Activated T-helper 2 cell treated with anti-CD3 and anti-CD28 coated beads, Interferon-gamma antibody, Interleukin-2, Interleukin-4, amounts not matched to agents 10 μg/mL and 5 μg/mL and 100 μg/mL, durations not matched to agents 14 hours and 24 hours and 36 hours (primary cell): ENCODE measurements at regions not wholly inside any gene's neighbourhood (a gene's known extent, or its start where the extent isn't known, plus 50 kb on each side); places are given as distances from the start of the nearest gene placed in this dataset.
"Not testable (repeated sequence)": the region's sequence is repeated elsewhere in the genome, so short reads cannot be mapped to it uniquely, and the experiment has no call there.

Source experiments
- DNase-seq: peaks from one replicate; pipeline ENCODE4 v3.0.0; 2021; ENCODE audit warnings: low spot score
- H3K27ac Mint-ChIP-seq: one replicate; pipeline ENCODE4 v1.8.0; 2021; ENCODE audit warnings: mixed read lengths
- H3K27me3 Mint-ChIP-seq: one replicate; pipeline ENCODE4 v1.8.0; 2021; ENCODE audit warnings: low read depth, mixed read lengths
- H3K36me3 Mint-ChIP-seq: one replicate; pipeline ENCODE4 v1.8.0; 2021; ENCODE audit warnings: low read depth, mixed read lengths
- H3K4me1 Mint-ChIP-seq: one replicate; pipeline ENCODE4 v1.8.0; 2021; ENCODE audit warnings: low read depth, mixed read lengths
- H3K4me3 Mint-ChIP-seq: one replicate; pipeline ENCODE4 v1.8.0; 2021; ENCODE audit warnings: low read depth, mild to moderate bottlenecking, moderate library complexity, mixed read lengths
- H3K9me3 Mint-ChIP-seq: one replicate; pipeline ENCODE4 v1.8.0; 2021; ENCODE audit warnings: mixed read lengths
- intact Hi-C: fragments of 100-400 bp; cut with micrococcal nuclease; formaldehyde crosslinking; loops from one replicate; pipeline ENCODE4 v1.15.1; 2023

GRCh38 chr5:116945613-116946382 is 371.2 kb upstream of the SEMA6A start:
- H3K9me3 Mint-ChIP-seq: not testable (repeated sequence)

GRCh38 chr5:116944183-116944582 is 369.6 kb upstream of the SEMA6A start:
- no peak overlapping the region for H3K27ac Mint-ChIP-seq
- no peak overlapping the region for H3K4me3 Mint-ChIP-seq
- no peaks in the 10 kb centered on the region for H3K4me1 Mint-ChIP-seq
- DNase-seq: no peak
- intact Hi-C loops: no loop called here
- H3K36me3 Mint-ChIP-seq: no peaks in the 10 kb centered on the region
- no peaks in the 10 kb centered on the region for H3K9me3 Mint-ChIP-seq
- H3K27me3 Mint-ChIP-seq: no peaks in the 10 kb centered on the region

More at GRCh38 chr5:116945613-116946382, 371.2 kb upstream of the SEMA6A start:
- H3K27me3 Mint-ChIP-seq, H3K4me3 Mint-ChIP-seq, intact Hi-C loops, DNase-seq, H3K36me3 Mint-ChIP-seq, H3K4me1 Mint-ChIP-seq, H3K27ac Mint-ChIP-seq: not testable (repeated sequence)

GRCh38 chr5:116942622-116943021 is 368.0 kb upstream of the SEMA6A start:
- H3K27ac Mint-ChIP-seq: no peak overlapping the region
- H3K4me1 Mint-ChIP-seq: no peaks in the 10 kb centered on the region
- H3K4me3 Mint-ChIP-seq: no peak overlapping the region
- H3K36me3 Mint-ChIP-seq: no peaks in the 10 kb centered on the region
- H3K9me3 Mint-ChIP-seq: no peaks in the 10 kb centered on the region
- H3K27me3 Mint-ChIP-seq: no peaks in the 10 kb centered on the region
- intact Hi-C loops: no loop called here
- DNase-seq: no peak

- Mint-ChIP-seq H3K9me3 (no peaks in the 10 kb centered on the region), H3K27me3 (no peaks in the 10 kb centered on the region), H3K4me3 (no peak overlapping the region), H3K27ac (no peak overlapping the region), H3K36me3 (no peaks in the 10 kb centered on the region), H3K4me1 (no peaks in the 10 kb centered on the region)
- DNase-seq: no peak
- intact Hi-C loops: no loop called here
Observed at GRCh38 chr5:116939641-116940040, 365.0 kb upstream of the SEMA6A start.

- no peak overlapping the region for H3K4me3 Mint-ChIP-seq
- no peaks in the 10 kb centered on the region for H3K36me3 Mint-ChIP-seq
- H3K27me3 Mint-ChIP-seq: no peaks in the 10 kb centered on the region
- H3K9me3 Mint-ChIP-seq: no peaks in the 10 kb centered on the region
- H3K4me1 Mint-ChIP-seq: no peaks in the 10 kb centered on the region
- intact Hi-C loops: no loop called here
- DNase-seq: no peak
- H3K27ac Mint-ChIP-seq: no peak overlapping the region
Observed at GRCh38 chr5:116938488-116938887, 363.9 kb upstream of the SEMA6A start.

- DNase-seq: no peak
- Mint-ChIP-seq H3K4me3 (no peak overlapping the region), H3K9me3 (no peaks in the 10 kb centered on the region), H3K27ac (no peak overlapping the region), H3K36me3 (no peaks in the 10 kb centered on the region), H3K27me3 (no peaks in the 10 kb centered on the region), H3K4me1 (no peaks in the 10 kb centered on the region)
- intact Hi-C loops: no loop called here
Observed at GRCh38 chr5:116935561-116936162, 361.0 kb upstream of the SEMA6A start.

GRCh38 chr5:116930616-116931015 is 356.0 kb upstream of the SEMA6A start:
- Mint-ChIP-seq H3K9me3 (no peaks in the 10 kb centered on the region), H3K4me1 (no peaks in the 10 kb centered on the region), H3K4me3 (no peak overlapping the region)

GRCh38 chr5:116923344-116923743 is 348.7 kb upstream of the SEMA6A start:
- intact Hi-C loops: no loop called here
- DNase-seq: no peak
- no peaks in the 10 kb centered on the region for H3K27me3 Mint-ChIP-seq
- no peaks in the 10 kb centered on the region for H3K9me3 Mint-ChIP-seq
- H3K4me1 Mint-ChIP-seq: no peaks in the 10 kb centered on the region
- no peaks in the 10 kb centered on the region for H3K36me3 Mint-ChIP-seq
- no peak overlapping the region for H3K4me3 Mint-ChIP-seq
- no peak overlapping the region for H3K27ac Mint-ChIP-seq

More at GRCh38 chr5:116930616-116931015, 356.0 kb upstream of the SEMA6A start:
- Mint-ChIP-seq H3K27ac (no peak overlapping the region), H3K36me3 (no peaks in the 10 kb centered on the region), H3K27me3 (no peaks in the 10 kb centered on the region)
- intact Hi-C loops: no loop called here
- no peak for DNase-seq

GRCh38 chr5:116922532-116922931 is 347.9 kb upstream of the SEMA6A start:
- intact Hi-C loops: no loop called here
- Mint-ChIP-seq H3K27ac (no peak overlapping the region), H3K4me1 (no peaks in the 10 kb centered on the region), H3K9me3 (no peaks in the 10 kb centered on the region), H3K27me3 (no peaks in the 10 kb centered on the region), H3K4me3 (no peak overlapping the region), H3K36me3 (no peaks in the 10 kb centered on the region)
- no peak for DNase-seq

- intact Hi-C loops: no loop called here
- DNase-seq: no peak
- no peaks in the 10 kb centered on the region for H3K27me3 Mint-ChIP-seq
- H3K36me3 Mint-ChIP-seq: no peaks in the 10 kb centered on the region
- H3K4me3 Mint-ChIP-seq: no peak overlapping the region
- H3K27ac Mint-ChIP-seq: no peak overlapping the region
- H3K4me1 Mint-ChIP-seq: no peaks in the 10 kb centered on the region
- no peaks in the 10 kb centered on the region for H3K9me3 Mint-ChIP-seq
Observed at GRCh38 chr5:116914869-116915504, 340.4 kb upstream of the SEMA6A start.

- no peaks in the 10 kb centered on the region for H3K4me1 Mint-ChIP-seq
- no peak for DNase-seq
- no peaks in the 10 kb centered on the region for H3K36me3 Mint-ChIP-seq
- H3K9me3 Mint-ChIP-seq: no peaks in the 10 kb centered on the region
- H3K4me3 Mint-ChIP-seq: no peak overlapping the region
- intact Hi-C loops: no loop called here
- no peak overlapping the region for H3K27ac Mint-ChIP-seq
- no peaks in the 10 kb centered on the region for H3K27me3 Mint-ChIP-seq
Observed at GRCh38 chr5:116912221-116912620, 337.6 kb upstream of the SEMA6A start.

GRCh38 chr5:116911074-116911473 is 336.5 kb upstream of the SEMA6A start:
- intact Hi-C loops: no loop called here
- Mint-ChIP-seq H3K9me3 (no peaks in the 10 kb centered on the region), H3K4me1 (no peaks in the 10 kb centered on the region), H3K27ac (no peak overlapping the region), H3K27me3 (no peaks in the 10 kb centered on the region), H3K36me3 (no peaks in the 10 kb centered on the region), H3K4me3 (no peak overlapping the region)
- DNase-seq: no peak

- no peaks in the 10 kb centered on the region for H3K27me3 Mint-ChIP-seq
- no peaks in the 10 kb centered on the region for H3K9me3 Mint-ChIP-seq
- no peaks in the 10 kb centered on the region for H3K4me1 Mint-ChIP-seq
- H3K36me3 Mint-ChIP-seq: no peaks in the 10 kb centered on the region
- DNase-seq: no peak
- H3K4me3 Mint-ChIP-seq: no peak overlapping the region
- intact Hi-C loops: no loop called here
- no peak overlapping the region for H3K27ac Mint-ChIP-seq
Observed at GRCh38 chr5:116908537-116908936, 333.9 kb upstream of the SEMA6A start.
